ENCODE measurements at regions not wholly inside any gene's neighbourhood (a gene's known extent, or its start where the extent isn't known, plus 50 kb on each side); places are given as distances from the start of the nearest gene placed in this dataset.
A peak's percentile ranks its signal among the peaks of the same experiment; 100 is the strongest.

DNA sequence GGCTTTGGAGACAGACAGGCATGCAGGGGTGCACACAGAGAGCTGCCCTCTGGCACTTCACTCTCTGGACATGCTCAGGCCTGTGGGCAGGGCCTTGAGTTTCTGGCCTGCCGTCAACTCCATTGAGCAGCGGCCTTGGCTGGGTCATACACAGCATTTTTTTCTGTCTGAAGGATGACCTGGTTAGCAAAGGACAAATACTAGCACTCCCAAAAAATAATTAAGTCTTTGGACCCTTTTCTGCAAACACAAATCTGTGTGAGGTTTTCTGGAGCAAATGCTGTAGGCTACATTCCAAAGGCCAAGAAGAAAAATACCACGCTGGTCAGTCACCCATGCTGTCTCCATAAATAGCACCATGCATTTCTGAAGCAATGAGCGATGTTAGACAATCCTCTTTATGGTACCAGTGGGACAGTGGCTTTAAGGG, 124.7 kb upstream of the CTAGE1 start:
- peak; percentile 81 for DNase-seq (ENCODE audit: low spot score)
- peak; percentile 94 for ATAC-seq

DNA sequence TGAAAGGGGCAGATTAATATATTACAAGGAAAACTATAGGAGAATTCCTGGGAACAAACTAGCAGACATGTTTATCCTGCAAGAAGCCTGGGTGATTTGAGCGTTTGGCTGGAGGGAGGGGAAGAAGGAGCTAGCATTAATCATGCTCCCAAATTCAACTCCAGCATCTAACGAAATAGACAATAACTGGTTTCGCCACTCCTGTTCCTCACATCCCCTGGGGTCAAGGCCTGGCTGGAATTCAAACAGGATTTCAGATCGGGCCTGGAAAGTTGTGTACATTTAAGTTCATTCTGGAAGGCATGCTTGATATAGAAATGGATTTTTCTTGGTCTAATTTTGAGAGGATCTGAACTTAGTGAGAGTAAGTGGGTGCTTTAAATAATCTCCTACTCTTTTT, 126.1 kb upstream of the CTAGE1 start:
- ATAC-seq (no peak), DNase-seq (ENCODE audit: low spot score) (no peak)

DNA sequence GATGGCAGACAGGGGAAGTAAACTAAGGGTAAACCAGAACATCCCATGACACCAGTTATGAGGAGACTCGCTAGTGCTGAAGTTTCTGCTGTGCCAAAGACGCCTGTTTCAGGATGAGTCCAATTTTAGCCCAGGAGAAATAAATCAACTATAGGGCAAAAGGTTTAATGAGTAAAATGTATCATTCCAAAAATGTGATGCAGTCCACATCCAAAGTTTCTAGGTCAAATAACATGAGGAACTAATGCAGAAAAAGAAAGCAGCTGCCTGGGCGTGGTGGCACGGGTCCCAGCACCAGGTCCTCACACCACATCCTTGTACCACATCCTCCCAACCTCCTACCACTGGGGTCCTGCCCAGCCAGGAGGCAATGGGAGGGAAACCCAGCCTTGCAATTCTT, 126.9 kb upstream of the CTAGE1 start:
- ATAC-seq (no peak), DNase-seq (ENCODE audit: low spot score) (no peak)

DNA sequence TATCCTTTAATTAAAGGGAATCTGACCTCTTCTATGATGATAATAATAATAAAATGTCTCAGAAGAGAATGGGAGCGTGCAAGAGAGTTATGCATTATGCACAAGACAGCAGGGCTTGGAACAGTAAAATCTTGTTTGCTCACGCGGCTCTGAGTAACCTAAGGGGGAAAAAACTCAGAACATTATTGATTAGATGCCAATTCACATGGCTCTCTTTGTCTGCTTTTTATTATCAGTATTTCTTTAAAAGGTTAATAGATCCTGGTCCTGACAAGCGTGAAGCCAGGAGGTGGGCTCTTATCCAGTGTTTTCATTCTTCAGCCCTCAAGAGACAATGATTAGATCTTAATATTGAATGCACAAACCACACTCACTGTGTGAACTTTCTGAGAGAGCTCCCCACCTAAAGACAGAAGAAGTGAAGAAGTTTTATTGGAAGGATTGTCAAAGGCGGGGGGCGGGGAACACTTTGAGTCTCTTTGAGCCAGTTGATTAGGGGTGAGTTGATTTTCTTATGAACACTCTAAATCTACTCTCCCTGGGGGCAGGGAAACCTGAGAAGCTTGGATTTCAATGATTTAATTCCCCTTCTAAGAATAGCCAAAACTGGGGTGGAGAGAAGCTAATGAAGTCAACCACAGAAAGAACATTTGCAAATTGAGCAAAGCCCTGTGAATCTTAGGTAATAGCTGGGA, 127.5 kb upstream of the CTAGE1 start:
- DNase-seq (ENCODE audit: low spot score) = no peak
- ATAC-seq = no peak

DNA sequence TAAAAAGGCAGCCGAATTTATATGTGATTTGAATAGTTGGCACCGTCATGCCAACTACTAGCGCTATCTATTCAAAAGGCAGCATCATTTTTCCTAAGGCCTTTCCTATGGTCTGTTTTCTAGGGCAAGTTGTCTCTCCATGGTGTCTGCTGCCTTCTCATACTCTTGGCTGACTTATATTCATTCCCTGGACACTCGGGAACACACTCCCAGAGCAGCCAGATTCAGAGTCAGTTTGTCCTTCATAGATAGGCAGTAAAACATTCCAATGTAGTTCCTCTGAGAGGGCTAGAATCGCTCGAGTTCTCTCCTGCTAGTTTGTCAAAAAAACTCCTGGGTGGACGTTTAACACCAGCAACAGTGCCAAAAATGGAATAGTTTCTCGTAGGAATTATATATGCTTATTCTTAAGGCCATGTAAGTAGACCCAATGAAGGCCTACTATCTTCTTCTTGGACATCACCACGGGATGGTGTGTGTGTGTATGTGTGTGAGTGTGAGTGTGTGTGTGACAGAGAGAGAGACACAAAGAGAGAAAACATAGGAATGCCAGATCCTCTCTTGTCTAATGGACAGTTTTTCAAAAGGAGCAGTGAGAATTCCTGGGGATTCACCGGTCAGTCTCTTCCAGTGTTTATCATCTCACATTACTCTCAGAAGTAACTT, 129.3 kb upstream of the CTAGE1 start:
- DNase-seq (ENCODE audit: low spot score) = no peak
- ATAC-seq = no peak

DNA sequence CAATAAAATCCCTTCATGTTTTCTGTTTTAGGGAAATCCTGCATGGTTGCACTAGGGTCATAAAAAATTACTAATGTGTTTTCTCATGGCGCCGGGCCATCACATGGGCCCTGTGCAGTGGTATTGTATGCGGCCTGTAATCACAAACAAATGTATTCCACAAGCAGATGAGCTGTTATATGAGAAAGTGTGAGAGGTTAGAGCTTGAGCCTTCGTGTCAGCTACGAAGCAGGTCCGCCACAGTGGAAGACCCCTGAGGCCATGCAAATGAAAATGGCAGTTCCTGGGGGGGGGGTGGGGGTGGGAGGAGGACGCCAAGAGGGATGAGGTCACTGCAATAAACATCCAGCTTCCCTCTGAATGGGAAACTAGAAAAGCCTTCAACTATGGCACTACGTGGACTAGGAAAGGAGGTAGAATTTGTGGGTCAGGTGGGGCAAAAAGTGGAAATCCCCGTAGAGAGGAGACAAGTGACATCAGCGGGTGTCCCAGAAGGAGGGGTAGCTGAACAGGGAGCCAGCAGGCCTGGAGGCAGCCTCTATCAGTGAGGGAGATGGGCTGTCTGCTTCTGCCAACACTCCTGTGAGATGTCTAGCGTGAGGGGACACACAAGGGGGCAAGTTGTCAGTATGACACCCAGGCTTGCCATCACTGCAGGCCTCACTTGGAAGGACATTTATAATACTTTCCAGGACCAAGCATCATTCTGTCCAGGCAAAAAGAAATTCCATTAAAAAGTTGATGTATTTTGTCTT, 130.3 kb upstream of the CTAGE1 start:
- DNase-seq (ENCODE audit: low spot score) = no peak
- no peak for ATAC-seq

DNA sequence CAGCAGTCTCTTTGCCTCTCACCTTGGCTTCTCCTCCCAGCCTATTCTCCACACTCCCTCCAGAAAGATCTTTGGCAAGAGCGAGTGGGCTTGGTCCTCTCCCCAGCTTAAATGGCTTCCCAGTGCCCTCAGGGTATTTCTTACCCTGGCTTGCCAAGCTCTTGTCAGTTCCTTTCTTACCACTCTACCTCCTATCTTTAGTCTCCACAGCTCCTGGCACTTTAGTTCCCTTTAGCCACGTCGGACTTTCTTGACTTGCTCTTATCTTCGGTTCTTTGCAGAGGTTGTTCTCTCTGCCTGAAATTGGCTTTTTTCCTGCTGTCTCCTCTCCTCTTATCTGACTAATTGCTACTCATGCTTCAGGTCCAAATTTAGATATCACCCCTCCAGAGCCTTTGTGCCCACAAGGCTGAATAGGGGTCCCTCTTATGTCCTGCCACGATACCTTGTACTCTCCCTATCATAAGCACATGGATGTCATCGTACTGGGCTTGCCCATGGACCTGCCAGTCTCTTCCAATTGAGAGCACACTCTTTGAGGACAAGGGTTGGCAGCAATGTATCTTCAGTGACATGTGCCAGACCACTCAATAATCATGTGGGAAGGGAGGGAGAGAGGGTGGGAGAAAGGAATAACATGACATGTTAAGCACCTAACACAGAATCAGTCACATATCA, 131.7 kb upstream of the CTAGE1 start:
- ATAC-seq = no peak
- DNase-seq (ENCODE audit: low spot score) = no peak

DNA sequence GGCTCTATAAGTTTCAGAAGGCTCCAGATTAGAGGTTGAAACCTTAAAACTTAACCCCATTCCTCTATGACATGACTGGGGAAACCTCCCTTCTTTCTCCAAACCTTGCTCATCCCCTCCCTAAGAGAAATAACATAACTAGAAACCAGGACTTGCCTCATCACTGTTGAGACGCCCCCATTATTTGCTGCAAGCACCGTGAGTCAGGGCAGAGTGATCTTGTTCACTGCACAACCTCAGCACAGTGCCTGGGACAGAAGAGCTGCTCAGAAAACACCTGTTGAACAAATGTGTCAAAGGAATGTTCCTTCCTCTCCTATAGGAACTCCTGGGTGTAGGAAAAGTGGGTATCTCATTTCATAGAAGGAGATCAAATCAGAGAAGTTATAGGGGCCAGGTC, 132.7 kb upstream of the CTAGE1 start:
- ATAC-seq = no peak
- no peak for DNase-seq (ENCODE audit: low spot score)

DNA sequence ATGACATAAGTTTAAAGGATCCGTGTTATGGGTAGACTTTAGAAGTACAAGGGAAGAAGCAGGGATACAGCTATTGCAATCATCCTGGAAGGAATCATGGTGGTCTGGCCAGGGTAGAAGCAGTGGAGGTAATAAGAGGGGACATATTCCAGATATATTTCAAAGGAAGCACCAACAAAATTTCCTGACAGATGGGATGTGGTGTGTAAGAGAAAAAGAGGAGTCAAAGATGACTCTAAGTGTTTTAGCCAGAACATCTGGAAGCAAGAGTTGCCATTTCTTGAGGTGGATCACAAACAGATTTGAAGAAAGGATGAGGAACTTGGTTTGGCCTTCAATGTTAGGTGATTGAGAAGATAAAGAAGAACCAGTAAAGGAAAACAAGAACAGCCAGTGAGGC, 133.1 kb upstream of the CTAGE1 start:
- no peak for DNase-seq (ENCODE audit: low spot score)
- no peak for ATAC-seq

DNA sequence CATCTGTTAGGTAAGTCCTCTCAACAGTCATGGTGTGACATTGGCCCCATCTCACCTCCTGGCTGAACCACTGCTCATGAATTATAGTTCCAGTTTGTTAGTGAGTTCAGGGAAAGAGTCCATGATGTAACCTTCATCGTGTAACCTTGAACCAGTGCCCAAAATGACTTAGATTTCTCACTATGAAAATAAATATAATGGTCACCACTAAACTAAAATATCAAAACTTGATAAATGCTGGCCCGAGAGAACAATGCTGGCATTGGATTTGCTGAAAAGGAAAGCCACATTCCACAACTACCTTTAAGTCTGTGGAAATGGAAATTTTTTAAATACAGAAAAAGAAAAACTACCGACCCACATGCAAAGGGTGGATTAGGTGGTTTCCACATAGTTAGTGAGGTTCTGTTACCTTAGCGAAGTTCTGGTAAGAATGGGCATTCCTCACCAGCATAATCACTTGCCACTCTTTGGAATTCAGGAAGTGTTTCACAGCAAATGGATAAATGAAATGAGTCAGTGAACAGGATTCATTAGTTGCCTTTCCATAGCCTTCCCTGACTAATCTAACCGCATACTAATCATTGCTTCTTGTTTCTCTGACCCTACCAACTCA, 133.9 kb upstream of the CTAGE1 start:
- DNase-seq (ENCODE audit: low spot score) (no peak), ATAC-seq (peak; percentile 55)

DNA sequence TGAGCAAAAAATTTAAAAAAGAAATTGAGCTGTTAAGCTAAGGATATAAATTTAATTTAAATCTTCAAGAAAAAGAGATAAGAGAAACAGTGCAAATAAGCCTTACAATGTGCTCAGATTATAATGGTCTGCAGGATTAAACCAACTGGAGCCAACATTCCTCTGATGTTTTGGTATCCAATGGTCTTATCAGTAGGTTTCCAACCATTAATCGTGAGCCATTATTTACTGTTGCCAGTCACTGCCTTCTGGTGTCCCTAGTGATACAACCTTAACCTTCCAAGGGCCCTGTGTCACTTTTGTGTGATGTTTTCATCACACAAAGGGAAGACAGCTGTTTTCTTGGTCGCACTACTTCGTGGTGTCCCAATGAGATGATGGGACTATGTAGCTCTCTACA, 134.5 kb upstream of the CTAGE1 start:
- no peak for DNase-seq (ENCODE audit: low spot score)
- no peak for ATAC-seq

DNA sequence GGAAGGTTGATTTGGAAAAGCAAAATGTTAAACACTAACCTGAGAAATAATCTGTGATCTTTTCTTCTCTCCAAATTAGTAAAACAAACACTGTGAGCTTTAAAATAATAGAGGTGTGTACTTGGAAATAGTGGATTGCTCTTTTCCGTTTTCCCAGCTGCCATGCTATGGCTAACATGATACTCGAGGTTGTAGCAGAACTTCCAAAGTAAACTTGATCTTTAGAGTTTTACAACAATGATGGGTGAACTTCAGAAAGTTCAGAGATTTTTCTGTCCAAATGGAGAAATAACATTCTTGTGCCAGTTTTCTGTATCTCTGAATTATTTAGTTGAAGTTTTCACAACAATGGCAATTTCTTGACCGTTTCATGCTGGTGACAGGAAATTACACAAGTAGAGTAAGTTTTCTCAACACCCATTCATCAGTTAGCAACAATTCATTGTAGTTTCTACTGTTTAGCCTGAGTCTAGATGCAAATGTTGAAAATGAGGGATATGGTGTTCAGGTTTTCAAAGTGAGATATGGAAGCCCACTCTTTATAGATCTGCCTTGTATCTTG, 135.3 kb upstream of the CTAGE1 start:
- peak; percentile 26 for ATAC-seq
- no peak for DNase-seq (ENCODE audit: low spot score)

DNA sequence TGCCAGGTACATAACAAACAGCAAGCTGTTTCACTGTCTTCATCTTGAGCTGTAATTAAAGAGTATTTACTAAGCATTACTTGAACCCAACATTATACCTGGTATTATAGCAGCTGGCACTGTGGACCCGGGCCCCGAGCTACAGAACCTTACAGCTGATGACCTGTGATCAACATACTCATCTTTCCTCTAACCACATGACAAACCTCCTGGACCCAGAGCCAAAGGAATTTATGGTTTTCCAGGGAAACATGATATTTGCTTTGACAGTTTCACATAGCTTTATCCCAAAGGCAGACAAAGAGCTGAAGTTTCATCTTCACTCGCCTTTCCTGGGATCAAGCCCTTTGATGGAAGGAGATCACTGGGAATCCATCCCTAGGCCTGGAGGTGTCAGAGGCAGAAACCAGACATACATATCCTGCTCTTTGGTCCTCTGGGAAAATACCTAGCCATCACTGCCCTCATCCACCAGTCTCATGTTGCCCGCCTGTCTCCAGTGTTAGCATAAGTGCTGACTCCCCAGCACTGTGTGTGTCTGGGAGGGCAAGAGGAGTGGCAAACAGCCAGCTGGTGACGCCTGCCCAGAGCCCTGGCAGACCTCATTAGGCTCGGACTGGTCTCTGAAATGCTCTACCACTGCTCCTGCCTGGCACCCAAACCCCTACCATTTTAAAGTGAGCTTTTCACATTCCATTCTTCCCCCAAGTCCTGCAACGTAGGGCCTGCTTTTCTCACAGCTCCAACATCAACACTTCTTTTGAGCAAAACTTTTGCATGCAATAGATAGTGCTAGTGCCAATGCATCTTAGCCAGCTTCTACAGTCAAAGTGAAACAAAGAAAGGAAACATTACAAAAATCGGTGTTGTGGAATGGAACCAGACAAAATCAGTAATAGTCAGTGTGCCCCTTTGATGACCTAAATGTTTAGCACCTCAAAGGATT, 138.8 kb upstream of the CTAGE1 start:
- DNase-seq (ENCODE audit: low spot score) (peak; percentile 91), ATAC-seq (peak; percentile 67)

DNA sequence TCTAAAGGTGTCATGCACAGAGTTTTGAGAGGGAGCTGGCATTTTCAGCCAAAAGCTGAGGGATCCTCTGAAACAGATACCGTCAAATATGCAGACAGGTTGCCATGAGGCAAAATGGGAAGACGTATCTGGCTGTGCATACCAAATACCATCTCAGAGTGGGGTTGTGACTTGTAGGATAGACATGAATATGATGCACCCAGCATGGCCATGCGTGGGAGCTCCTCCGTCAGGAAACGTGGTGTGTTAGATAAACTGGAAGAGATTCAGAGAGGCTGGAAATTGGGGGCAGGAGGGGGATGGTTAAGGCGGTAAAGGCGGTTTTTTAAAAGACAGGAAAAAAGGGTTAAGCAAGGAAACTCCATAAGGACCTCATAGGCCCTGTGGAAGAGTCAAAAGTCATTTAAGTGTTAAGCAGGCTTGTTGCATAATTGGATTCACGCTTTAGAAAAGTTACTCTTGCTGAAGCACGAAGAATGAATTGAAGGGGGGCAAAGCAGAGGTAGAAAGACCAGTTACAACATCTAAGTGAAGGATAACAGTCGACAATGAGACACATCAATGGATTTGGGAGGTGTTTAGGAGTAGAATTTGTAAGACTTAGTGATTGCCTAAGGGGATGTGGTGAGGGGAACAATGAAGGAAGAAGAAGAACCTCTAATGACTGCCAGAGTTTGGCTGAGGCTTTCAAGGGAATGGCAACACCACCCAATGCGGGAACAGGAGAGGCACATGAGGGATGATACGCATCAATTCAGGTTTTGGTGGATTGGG, 139.6 kb upstream of the CTAGE1 start:
- ATAC-seq = no peak
- DNase-seq (ENCODE audit: low spot score) = no peak

DNA sequence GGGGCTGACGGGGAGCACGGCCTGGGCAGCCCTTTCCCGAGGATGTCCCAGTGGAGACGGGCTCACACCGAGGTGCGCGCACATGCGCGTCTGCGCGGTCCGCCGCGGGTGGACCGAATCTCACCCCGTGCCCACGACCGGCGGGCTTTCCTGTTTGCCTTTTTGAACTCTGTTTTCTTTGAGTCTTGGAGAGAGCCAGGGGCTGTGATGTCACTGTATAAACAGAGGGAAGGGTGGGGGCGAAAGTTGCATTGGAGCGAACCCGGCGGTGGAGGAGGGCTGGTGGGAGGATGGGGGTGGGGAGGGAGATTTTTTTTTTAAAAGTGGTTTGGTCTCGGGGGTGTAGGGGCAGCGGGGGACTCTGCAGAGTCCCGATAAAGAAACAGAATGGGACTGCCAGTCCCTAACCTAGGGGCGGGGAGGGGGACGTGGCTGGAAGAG, 141.2 kb upstream of the CTAGE1 start:
- DNase-seq (ENCODE audit: low spot score) (peak; percentile 91), ATAC-seq (peak; percentile 72)

DNA sequence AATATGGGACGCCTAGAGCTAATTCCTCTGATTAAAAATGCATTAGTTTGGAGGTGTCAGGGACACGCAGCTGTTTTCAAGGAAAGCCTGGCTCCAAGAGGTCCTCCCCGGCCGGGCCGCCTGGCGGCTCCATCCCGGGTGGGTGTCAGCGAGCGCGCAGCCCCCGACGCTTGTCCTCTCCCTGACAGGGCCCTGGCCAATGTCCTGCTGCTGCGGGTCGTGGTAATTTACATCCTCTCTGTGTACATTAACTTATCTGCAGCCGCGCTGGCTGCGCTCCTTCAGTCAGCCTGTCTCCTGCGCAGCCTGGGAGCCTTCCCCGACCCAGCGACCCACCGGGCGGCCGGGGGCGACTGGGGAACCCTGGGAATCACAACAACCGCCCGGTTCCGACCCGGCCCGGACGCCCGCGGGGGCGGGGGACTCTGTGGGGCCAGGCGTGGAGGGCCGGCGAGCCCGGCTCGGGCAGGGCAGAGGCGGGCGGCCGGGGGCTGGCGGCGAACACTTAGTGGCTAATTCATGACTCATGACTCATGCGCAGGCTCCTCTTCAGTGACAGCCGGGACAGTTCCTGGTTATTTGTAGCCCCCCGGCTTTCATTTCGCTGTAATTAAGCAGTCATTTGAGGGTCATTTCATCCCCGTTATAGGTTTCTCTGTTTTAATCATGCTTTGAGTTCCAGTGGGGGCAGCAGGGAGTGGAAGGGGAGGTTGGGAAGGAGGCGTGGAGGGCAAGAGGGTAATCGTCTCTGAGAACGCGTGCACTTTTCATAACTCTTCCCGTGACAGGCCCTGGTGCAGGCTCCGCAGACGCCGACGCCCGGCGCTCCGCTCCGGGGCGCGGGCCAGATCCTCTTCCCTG, 141.9 kb upstream of the CTAGE1 start:
- peak; percentile 78 for DNase-seq (ENCODE audit: low spot score)

DNA sequence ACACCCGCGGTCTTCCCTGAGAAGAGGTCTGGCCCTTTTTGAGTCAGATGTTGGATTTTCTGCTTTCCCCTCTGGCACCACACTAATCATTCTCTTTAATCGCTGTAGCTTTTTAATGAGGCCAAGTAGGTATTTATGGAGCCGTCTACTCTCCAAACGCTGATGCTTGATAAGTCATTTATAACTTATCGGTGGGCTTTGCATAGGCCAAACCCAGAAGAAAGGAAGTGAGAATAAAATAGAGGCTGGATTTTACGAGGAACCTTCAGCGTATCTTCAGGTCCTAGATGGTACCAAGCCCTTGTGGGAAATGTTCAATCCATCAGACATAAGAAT, 142.5 kb upstream of the CTAGE1 start:
- no peak for DNase-seq (ENCODE audit: low spot score)

More for the DNA sequence above, 141.9 kb upstream of the CTAGE1 start:
- peak; percentile 67 for ATAC-seq

DNA sequence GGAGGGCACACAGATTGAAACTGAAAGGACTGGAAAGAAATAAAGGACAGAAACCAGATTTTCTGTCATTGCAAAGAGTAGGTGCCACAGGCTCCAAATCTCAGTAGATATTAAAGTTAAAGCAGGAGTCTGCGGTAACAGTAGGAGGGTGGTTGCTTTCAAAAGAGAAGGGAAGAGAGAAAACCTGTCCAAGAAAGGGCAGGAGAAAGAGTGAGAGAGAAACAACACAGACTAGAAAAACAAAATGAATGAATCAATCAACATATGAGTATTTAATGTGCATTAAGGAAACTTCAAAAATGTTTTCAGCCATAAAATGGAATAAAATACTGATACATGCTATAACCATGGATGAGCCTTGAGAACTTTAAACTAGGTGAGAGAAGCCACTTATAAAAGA, 143.1 kb upstream of the CTAGE1 start:
- ATAC-seq = no peak
- DNase-seq (ENCODE audit: low spot score) = no peak

More for the DNA sequence above, 142.5 kb upstream of the CTAGE1 start:
- ATAC-seq = no peak
